Fibroblast of pulmonary artery (primary cell): ENCODE measurements at regions not wholly inside any gene's neighbourhood (a gene's known extent, or its start where the extent isn't known, plus 50 kb on each side); places are given as distances from the start of the nearest gene placed in this dataset.

Experiments
- DNase-seq: peaks from one replicate; pipeline ENCODE4 v3.0.0-alpha.2; 2010; ENCODE audit warnings: low read depth
- H3K4me3 ChIP-seq: replicated peaks from 2 replicates; pipeline ENCODE4 v1.5.1; 2011; ENCODE audit warnings: low read depth, mild to moderate bottlenecking, control low read depth, low read length, moderate library complexity
- CTCF ChIP-seq: IDR thresholded peaks from 2 replicates; pipeline ENCODE4 v1.5.1; 2011; ENCODE audit warnings: mild to moderate bottlenecking, control low read depth, low read length, inconsistent platforms; ENCODE audit errors: missing control alignments

- no peak for DNase-seq
- no peak overlapping the region for H3K4me3 ChIP-seq
- no peak for TF ChIP-seq CTCF
Observed at GRCh38 chr5:5025774-5026408, 114.2 kb upstream of the ADAMTS16 start.

- no peak for DNase-seq
- TF ChIP-seq CTCF: no peak
- no peak overlapping the region for H3K4me3 ChIP-seq
Observed at GRCh38 chr5:5026409-5026785, 113.7 kb upstream of the ADAMTS16 start.

- no peak for TF ChIP-seq CTCF
- DNase-seq: no peak
- H3K4me3 ChIP-seq: no peak overlapping the region
Observed at GRCh38 chr5:5031665-5032064, 108.5 kb upstream of the ADAMTS16 start.

GRCh38 chr5:5037674-5038073, 102.5 kb upstream of the ADAMTS16 start:
- no peak for TF ChIP-seq CTCF
- DNase-seq: no peak
- H3K4me3 ChIP-seq: no peak overlapping the region

GRCh38 chr5:5039918-5040317, 100.2 kb upstream of the ADAMTS16 start:
- H3K4me3 ChIP-seq: no peak overlapping the region
- TF ChIP-seq CTCF: no peak
- no peak for DNase-seq

- no peak overlapping the region for H3K4me3 ChIP-seq
- no peak for TF ChIP-seq CTCF
- DNase-seq: no peak
Observed at GRCh38 chr5:5040712-5041111, 99.4 kb upstream of the ADAMTS16 start.

GRCh38 chr5:5042806-5043205, 97.3 kb upstream of the ADAMTS16 start:
- DNase-seq: no peak
- no peak overlapping the region for H3K4me3 ChIP-seq
- no peak for TF ChIP-seq CTCF
